GM21528 (cell line): ENCODE measurements at regions not wholly inside any gene's neighbourhood (a gene's known extent, or its start where the extent isn't known, plus 50 kb on each side); places are given as distances from the start of the nearest gene placed in this dataset.

ENCODE experiments used
- ATAC-seq: cut with Tn5 transposase; IDR thresholded peaks from one replicate; pipeline ENCODE4 v1.9.1; 2021; ENCODE audit warnings: mild to moderate bottlenecking, moderate library complexity; ENCODE audit not compliant: unreplicated experiment, low FRiP score

DNA sequence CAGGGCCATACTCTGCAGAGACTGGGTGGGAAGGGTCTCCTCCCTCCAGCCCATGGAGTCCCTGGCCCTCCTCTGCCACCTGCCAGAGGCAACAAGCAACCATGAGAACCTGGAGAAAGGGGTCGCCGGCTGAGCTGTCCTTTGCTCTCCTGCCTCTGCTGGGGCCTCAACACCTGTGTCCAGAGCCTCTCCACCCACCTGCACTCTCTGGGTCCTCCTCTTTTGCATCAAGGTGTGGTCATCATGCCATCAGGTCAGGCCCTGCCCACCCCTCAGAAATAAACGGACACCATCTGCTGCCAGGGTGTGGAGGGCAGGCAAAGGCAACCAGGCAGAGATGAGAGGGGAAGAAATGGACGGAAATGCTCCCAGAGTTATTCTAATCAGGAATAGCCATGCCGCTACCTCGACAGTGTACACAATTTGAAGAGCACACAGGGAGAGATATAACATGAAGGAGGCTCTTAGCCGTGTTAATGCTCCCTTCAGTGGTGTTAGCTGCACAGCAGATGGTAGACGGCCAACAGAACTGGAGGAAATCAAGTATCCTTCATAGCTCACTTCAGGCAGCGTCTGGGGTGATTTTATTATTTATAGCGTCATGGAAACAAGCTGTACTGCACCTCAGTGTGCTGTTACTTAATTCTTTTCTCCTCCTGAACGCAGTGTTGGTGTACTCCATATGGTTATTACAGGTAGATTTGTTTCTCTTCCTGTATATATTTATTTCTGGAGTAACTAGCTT lies 247.9 kb downstream of the TSN start:
- no peak for ATAC-seq

DNA sequence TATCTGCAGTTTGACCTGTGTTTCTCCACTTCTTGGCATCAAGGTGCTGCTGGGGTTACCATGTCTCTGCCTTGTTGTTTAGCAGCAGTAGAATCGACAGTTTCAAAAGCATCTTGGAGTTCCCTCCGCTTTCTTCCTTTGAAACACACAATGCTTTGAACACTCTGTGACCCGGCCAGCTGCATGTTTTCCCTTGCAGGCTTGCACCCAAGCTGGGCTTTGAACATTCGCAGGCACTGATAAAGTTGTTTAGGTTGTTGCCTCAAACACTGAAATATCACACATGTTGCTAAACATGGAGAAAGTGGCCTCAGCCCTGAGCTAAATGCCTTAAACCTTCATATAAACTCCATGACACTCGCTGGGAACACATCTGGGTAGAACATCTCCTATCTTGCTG lies 251.7 kb downstream of the TSN start:
- ATAC-seq = no peak

DNA sequence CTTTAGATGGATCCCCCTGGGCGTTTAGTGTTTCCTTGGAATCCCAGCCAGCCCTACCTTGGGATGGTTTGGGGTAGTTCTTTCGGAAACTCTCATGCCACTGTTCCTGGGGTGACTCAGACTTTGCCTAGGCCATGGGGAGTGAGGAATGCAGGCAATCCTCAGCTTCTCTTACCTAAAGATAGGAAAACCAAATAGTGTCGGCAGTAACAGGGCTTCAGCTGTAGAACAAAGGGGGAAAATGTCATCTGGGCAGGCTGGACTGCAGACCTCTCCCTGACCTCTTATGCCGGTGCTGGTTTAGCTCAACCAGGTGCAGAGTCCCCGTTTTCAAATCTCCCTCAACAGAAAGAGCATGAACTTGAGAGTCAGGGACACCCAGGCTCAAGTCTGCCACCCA lies 252.1 kb downstream of the TSN start:
- ATAC-seq = no peak

- ATAC-seq = no peak
These were observed 254.1 kb downstream of the TSN start for GRCh38 chr2:122009561-122009960.

- ATAC-seq = no peak
These were observed 256.2 kb downstream of the TSN start for GRCh38 chr2:122011493-122012270.

DNA sequence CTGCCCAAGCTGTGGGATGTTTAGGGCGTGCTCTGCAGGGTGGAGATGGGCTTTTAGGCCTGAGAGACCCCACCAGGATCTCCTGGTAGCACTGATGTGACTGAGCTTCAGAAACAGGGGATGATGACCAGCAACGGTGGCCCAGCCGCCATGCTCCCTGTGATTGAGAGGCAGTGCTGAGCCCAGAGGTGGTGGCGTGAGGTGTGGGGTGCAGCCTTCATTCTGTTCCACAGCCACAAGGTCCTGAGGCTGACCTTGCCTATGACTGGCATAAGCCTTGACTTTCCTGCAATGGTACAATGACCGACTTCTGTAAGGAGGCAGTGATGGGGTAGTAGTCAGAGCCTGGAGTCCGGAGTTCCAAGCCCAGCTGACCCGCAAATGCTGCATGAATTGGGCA lies 263.3 kb downstream of the TSN start:
- no peak for ATAC-seq

GRCh38 chr2:122019724-122020123 lies 264.3 kb downstream of the TSN start:
- no peak for ATAC-seq

DNA sequence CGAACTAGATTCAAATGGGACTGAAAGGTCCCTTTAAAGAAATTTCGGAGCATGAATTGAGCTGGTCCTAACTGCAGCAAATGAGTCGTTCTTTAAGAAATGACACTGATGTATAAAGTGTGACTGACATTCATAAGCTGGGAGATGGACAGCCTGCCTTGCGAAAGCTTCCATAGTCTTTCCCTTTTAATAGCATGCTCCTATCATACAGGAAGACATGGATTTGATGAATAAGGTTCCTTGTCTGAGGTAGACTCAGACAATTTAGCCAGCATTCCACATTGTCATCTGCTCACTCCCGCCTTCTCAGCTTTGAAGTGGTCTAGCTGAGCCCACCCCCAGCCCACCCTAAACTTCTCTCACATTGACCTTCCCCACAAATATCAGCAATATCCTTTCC lies 264.9 kb downstream of the TSN start:
- no peak for ATAC-seq

DNA sequence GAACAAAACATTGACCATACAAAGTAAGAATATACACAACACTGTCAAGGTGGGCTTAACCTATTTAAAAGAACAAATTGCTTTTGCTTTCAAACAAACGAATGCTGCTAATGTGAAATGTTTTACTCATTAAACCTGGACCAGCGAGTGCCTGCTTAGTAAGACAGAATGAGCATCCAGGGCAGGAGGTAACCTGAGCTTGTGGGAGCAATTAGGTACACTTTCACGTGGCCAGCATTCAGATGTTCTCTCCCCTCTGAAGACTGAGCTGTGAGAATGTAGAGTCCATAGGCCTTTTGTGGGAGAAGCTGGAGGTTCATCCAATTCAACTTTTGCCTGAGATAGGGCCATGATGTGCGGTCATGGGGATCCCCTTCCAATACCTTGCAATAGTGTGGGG lies 266.5 kb downstream of the TSN start:
- ATAC-seq = no peak

- ATAC-seq = no peak
These were observed 267.1 kb downstream of the TSN start for GRCh38 chr2:122022531-122022930.

DNA sequence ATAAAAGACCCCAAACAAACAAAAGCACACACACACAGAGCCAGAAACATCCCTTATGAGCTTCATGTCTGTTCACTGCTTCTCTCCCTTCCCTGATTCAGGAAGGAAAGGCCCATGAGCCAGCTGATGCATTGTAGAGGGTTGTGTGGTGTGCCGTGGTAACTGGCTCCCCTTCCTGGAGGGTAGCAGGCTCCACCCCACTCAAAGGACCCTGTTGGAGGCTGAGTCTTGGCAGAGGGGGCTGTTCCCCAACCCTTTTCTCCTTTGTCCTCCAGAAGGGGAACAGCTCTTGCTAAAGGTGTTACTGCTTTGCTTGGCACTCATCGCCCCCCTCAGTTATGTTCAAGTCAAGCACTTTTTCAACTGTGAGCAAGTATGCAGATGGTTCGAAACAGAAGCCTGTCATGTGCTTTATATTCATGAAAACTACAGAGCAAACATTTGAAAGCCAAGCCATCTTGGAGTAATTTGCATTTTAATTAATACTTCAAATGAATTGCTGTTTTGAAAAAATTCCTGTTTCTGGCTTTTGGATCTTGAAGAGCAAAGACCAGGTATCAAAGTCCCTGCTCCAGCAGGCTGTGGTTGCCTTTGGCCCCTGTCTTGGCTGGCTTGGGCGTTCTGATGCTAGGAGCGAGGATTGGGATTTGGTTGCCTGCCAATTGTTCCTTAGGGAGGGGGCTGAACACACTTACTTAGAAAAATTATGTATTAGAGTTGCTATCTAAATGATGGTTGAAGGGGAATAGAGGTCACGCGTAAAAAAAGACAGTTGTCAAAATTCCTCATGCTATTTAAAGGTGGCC lies 267.8 kb downstream of the TSN start:
- ATAC-seq = no peak

GRCh38 chr2:122027510-122028217 lies 272.2 kb downstream of the TSN start:
- ATAC-seq = no peak

DNA sequence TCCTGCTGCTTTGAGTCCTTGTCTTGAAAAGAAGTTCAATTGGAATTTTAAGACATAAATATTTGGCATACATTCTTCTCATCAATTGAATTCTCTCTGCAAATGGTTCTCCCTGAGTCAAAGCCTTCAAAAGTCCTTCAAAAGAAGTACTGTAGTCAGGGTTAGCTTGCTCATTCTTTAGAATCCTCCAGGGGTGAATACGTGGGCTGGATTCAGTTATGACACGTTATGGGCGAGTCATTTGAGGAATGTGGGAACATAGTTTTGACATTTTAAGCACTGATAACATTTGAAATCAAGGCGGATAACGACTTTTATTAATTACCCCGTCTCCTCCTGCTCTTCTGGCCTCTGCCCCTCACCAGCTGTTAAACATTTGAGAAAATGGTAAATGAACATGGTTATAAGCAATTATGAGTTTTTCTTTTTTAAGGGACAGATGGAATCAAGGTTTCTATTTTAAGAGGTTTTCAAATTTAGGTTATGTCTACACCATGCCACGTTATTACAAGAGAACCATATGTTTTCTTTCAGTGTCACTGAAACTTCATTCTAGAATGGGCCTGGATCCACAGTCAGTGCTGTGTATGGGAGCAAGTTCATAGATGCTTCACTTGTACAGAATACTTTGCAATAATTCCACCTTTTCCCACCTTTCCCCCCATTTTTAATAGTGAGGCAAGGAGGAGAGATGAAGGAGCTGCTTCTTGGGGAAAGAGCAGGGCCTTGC lies 273.1 kb downstream of the TSN start:
- no peak for ATAC-seq

GRCh38 chr2:122029456-122029855 lies 274.0 kb downstream of the TSN start:
- no peak for ATAC-seq

GRCh38 chr2:122029945-122030344 lies 274.5 kb downstream of the TSN start:
- ATAC-seq = no peak

DNA sequence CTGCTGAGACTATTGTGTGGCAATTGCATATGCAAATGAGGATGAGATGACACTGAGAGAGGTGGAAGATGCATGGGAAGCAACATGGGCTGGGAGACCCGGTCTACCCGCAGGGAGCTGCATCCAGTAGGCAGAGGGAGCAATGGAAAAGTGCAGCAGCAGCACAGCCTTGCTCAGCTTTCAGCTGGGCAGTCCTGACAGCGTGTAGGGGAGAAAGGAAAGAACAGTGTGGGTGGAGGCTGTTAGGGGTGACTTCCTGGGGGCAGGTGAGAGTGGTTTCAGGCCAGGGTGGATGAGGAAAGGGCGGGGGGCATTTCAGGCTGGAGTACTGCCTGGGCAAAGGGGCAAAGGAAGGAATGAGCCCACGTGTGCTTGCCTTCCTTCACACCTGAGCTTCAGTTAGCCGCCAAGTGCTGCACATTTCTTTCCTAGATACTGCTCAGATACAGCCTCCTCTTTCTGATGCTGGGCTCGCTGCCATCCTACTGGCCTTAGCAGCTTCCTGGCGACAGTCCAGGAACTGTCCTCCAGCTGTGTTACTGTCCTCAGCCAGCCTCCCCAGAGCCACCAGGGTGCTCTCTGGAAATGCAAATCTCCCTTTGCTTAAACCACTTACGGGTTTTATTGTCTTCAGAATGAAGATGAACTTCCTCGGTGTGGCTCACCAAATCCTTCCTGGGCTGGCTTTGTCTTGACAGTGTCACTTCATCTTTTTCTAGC lies 276.3 kb downstream of the TSN start:
- ATAC-seq = no peak

GRCh38 chr2:122032264-122032645 lies 276.8 kb downstream of the TSN start:
- ATAC-seq = no peak

DNA sequence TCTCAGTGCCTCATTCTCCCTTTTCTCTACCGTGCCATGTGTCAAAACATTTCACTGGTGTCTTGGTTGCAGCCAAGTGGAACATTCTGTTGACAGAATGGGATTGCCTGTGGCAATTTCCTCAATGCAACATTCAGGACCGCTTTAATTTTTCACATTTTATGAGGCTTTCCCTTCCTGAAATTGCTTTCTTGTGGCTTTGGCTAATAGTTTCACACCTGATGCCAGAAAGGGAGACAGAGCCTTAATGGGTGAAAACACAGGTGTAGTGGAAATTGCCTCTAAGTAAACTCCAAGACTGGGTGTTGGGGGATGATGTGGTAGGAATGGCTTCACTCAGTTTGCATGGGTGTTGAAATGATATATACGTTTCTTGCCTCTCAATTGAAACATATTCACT lies 278.3 kb downstream of the TSN start:
- ATAC-seq = no peak

DNA sequence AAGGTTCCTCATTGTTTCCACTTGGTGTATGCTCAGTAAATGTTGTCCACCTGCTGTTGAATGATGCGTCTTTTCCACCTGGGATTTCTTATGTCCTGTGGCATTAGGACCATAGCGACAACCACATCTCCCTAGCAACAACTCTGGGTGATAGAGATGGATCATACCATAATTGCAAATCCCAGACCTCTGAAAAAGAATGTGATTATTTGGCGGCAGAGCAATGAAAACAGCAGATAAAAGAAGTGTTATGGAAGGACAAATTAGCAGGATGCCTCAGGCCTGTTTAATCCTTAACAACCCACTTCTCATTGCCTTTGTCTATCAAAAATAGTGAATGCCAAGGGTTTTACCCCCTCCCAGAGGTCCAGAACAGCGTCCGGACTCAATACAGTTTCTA lies 278.9 kb downstream of the TSN start:
- no peak for ATAC-seq
